ENCODE measurements at regions not wholly inside any gene's neighbourhood (a gene's known extent, or its start where the extent isn't known, plus 50 kb on each side); places are given as distances from the start of the nearest gene placed in this dataset.

DNA sequence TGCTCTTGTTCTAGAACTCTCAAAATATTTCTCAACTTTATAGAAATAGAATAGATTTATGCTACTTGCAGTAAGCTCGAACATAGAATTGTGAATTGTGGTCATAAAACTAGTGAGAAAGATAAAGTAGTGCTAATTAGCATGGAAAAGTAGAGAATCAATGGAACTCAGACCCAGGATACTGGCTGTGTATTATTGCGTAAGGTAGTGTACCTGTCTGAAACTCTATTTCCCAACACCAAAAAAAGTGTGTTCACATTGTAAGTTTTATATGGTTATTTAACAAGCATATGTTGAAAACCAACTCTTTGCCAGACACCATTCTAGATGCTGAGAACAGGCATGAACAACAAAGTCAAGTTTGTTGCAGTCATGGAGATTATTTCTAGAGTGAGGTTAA is 720.5 kb upstream of the ATXN7L3B start:
- H2AFZ ChIP-seq (ENCODE audit: low read length): no peak overlapping the region
- H4K20me1 ChIP-seq (ENCODE audit: insufficient read depth, low read length, poor library complexity, severe bottlenecking): no peaks in the 10 kb centered on the region
- H3K4me2 ChIP-seq (ENCODE audit: low read depth, low read length, poor library complexity, severe bottlenecking): no peak overlapping the region
- no peaks in the 10 kb centered on the region for H3K9me3 ChIP-seq (ENCODE audit: insufficient read depth, low read depth, low read length)
- H3K9ac ChIP-seq (ENCODE audit: low read depth, low read length, poor library complexity, severe bottlenecking): no peak overlapping the region
- H3K4me1 ChIP-seq (ENCODE audit: insufficient read depth, low read length, poor library complexity, severe bottlenecking): no peaks in the 10 kb centered on the region
- no peak overlapping the region for H3K4me3 ChIP-seq (ENCODE audit: low read length, poor library complexity, severe bottlenecking)
- H3K9me2 ChIP-seq (replicated peaks; ENCODE audit: low read depth, low read length): no peaks in the 10 kb centered on the region
- no peaks in the 10 kb centered on the region for H3K36me3 ChIP-seq (ENCODE audit: insufficient read depth, low read length)
- no peaks in the 10 kb centered on the region for H3K27me3 ChIP-seq (ENCODE audit: insufficient read depth, low read length, poor library complexity, severe bottlenecking)
- no peaks in the 10 kb centered on the region for H3K79me2 ChIP-seq (ENCODE audit: insufficient read depth, low read length)
- TF ChIP-seq EZH2phosphoT487 (IDR thresholded peaks at IDR 0.05; ENCODE audit: borderline replicate concordance) (no peak), CTCF (conservative IDR thresholded peaks at IDR 0.05; ENCODE audit: low read length) (no peak)
- H3F3A ChIP-seq (ENCODE audit: low read depth): no peaks in the 10 kb centered on the region

DNA sequence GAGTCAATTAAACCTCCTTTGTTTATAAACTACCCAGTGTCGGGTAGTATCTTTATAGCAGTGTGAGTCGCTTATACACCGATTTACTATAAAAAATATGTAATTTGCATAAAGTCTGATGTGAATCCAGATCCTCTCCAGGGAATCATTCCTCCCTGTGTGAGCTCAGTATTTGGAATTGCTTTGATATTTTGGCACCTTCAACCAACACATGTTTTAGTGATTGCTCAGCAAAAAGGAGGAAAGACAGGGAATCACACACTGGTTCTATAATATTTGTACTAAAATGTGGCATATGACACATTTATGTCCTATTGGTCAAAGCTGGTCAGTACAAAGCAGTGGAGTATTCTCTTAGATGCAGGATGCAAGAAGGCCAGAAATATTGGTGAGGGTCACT is 703.9 kb upstream of the ATXN7L3B start:
- H3K9me2 ChIP-seq (replicated peaks; ENCODE audit: low read depth, low read length): no peaks in the 10 kb centered on the region
- no peak overlapping the region for H2AFZ ChIP-seq (ENCODE audit: low read length)
- H3K9ac ChIP-seq (ENCODE audit: low read depth, low read length, poor library complexity, severe bottlenecking): no peak overlapping the region
- H3K9me3 ChIP-seq (ENCODE audit: insufficient read depth, low read depth, low read length): no peaks in the 10 kb centered on the region
- H4K20me1 ChIP-seq (ENCODE audit: insufficient read depth, low read length, poor library complexity, severe bottlenecking): no peaks in the 10 kb centered on the region
- no peaks in the 10 kb centered on the region for H3K4me1 ChIP-seq (ENCODE audit: insufficient read depth, low read length, poor library complexity, severe bottlenecking)
- no peaks in the 10 kb centered on the region for H3K27me3 ChIP-seq (ENCODE audit: insufficient read depth, low read length, poor library complexity, severe bottlenecking)
- H3F3A ChIP-seq (ENCODE audit: low read depth): no peaks in the 10 kb centered on the region
- no peaks in the 10 kb centered on the region for H3K79me2 ChIP-seq (ENCODE audit: insufficient read depth, low read length)
- no peak for TF ChIP-seq EZH2phosphoT487 (IDR thresholded peaks at IDR 0.05; ENCODE audit: borderline replicate concordance)
- no peak for TF ChIP-seq CTCF (conservative IDR thresholded peaks at IDR 0.05; ENCODE audit: low read length)
- no peak overlapping the region for H3K4me2 ChIP-seq (ENCODE audit: low read depth, low read length, poor library complexity, severe bottlenecking)
- H3K4me3 ChIP-seq (ENCODE audit: low read length, poor library complexity, severe bottlenecking): no peak overlapping the region
- H3K36me3 ChIP-seq (ENCODE audit: insufficient read depth, low read length): no peaks in the 10 kb centered on the region

- Histone ChIP-seq H3K27me3 (ENCODE audit: insufficient read depth, low read length, poor library complexity, severe bottlenecking) (no peaks in the 10 kb centered on the region), H2AFZ (ENCODE audit: low read length) (no peak overlapping the region), H3K4me1 (ENCODE audit: insufficient read depth, low read length, poor library complexity, severe bottlenecking) (no peaks in the 10 kb centered on the region), H3K9ac (ENCODE audit: low read depth, low read length, poor library complexity, severe bottlenecking) (no peak overlapping the region), H3K9me3 (ENCODE audit: insufficient read depth, low read depth, low read length) (no peaks in the 10 kb centered on the region), H3K79me2 (ENCODE audit: insufficient read depth, low read length) (no peaks in the 10 kb centered on the region), H3K4me3 (ENCODE audit: low read length, poor library complexity, severe bottlenecking) (no peak overlapping the region), H4K20me1 (ENCODE audit: insufficient read depth, low read length, poor library complexity, severe bottlenecking) (no peaks in the 10 kb centered on the region), H3F3A (ENCODE audit: low read depth) (no peaks in the 10 kb centered on the region), H3K36me3 (ENCODE audit: insufficient read depth, low read length) (no peaks in the 10 kb centered on the region), H3K4me2 (ENCODE audit: low read depth, low read length, poor library complexity, severe bottlenecking) (no peak overlapping the region), H3K9me2 (replicated peaks; ENCODE audit: low read depth, low read length) (no peaks in the 10 kb centered on the region)
- no peak for TF ChIP-seq CTCF (conservative IDR thresholded peaks at IDR 0.05; ENCODE audit: low read length)
- TF ChIP-seq EZH2phosphoT487 (IDR thresholded peaks at IDR 0.05; ENCODE audit: borderline replicate concordance): no peak
These were observed 695.7 kb upstream of the ATXN7L3B start for GRCh38 chr12:73841963-73842362.

Data from Loucy (cell line).